Psoas muscle (tissue), 7 donors: ENCODE measurements at regions not wholly inside any gene's neighbourhood (a gene's known extent, or its start where the extent isn't known, plus 50 kb on each side); places are given as distances from the start of the nearest gene placed in this dataset.
"Not testable (repeated sequence)": the region's sequence is repeated elsewhere in the genome, so short reads cannot be mapped to it uniquely, and the experiment has no call there.

Source experiments
- ATAC-seq, 4 donors: fragments of 200-7000 bp; cut with Tn5 transposase; one replicate each; pipeline ENCODE4 v1.9.1; 2020; ENCODE audit warnings: moderate library complexity in 3 of 4, mild to moderate bottlenecking in 2 of 4
- DNase-seq, 2 donors: peaks; one replicate each; pipeline ENCODE4 v3.0.0-alpha.2; 2020
- H3K27ac ChIP-seq: fragments of 200-600 bp; one replicate; pipeline ENCODE4 v1.8.0; 2022
- H3K27me3 ChIP-seq, 3 donors: fragments of 200-600 bp in 1 of 3; one replicate each; pipeline versions ENCODE4 v1.6.1 to v1.8.0; 2013 to 2022; ENCODE audit warnings: low read length in 2 of 3, mild to moderate bottlenecking in 2 of 3, moderate library complexity in 1 of 3; ENCODE audit not compliant: insufficient read depth in 3 of 3
- H3K36me3 ChIP-seq, 2 donors: fragments of 200-600 bp in 1 of 2; one replicate each; pipeline versions ENCODE4 v1.6.1 to v1.8.0; 2013 to 2022; ENCODE audit warnings: low read depth in 1 of 2, mild to moderate bottlenecking in 1 of 2, moderate library complexity in 1 of 2; ENCODE audit not compliant: insufficient read depth in 1 of 2
- H3K4me1 ChIP-seq: fragments of 200-600 bp; one replicate; pipeline ENCODE4 v1.8.0; 2022
- H3K4me3 ChIP-seq: fragments of 200-600 bp; one replicate; pipeline ENCODE4 v1.8.0; 2022; ENCODE audit warnings: mild to moderate bottlenecking
- H3K9me3 ChIP-seq: fragments of 200-600 bp; one replicate; pipeline ENCODE4 v1.8.0; 2022
- CTCF ChIP-seq: fragments of 200-600 bp; IDR thresholded peaks from one replicate; pipeline ENCODE4 v1.8.0; 2022; ENCODE audit warnings: antibody characterized with exemption
- WGBS, 3 donors: extraction: QIAGEN DNeasy Blood & Tissue Kit; methylation state at CpG; one replicate each; pipeline versions ENCODE4 v1.1.6 to v1.1.7; 2013; 5-methylcytosine and 5-hydroxymethylcytosine counted together
- intact Hi-C, 2 donors: fragments of 100-400 bp; cut with DNase I; formaldehyde crosslinking; loops; one replicate each; pipeline versions ENCODE4 v1.11.0 to v1.14.2; 2022
- donor health status: healthy with polysubstance abuse.
- donor health status: DM: no; HTN: no; CAD: no; lungs with moderate emphysema.
- donor health status: Bipolar disorder and iron deficiency.
- donor health status: healthy.
- donor health status: DM: yes; HTN: yes; CAD: no.
- donor health status: DM: no; HTN: no; CAD: no.
- donor health status: DM: yes; HTN: yes; CAD: no.

- H3K9me3 ChIP-seq, H3K27me3 ChIP-seq, intact Hi-C loops, H3K27ac ChIP-seq, H3K4me3 ChIP-seq, ATAC-seq, DNase-seq, H3K4me1 ChIP-seq, H3K36me3 ChIP-seq: not testable (repeated sequence)
- WGBS, 3 donors, result 83 to 96% (median 85%) methylated on average over 1 to 2 of the region's 2 CpGs
Observed at GRCh38 chr1:273772-274171, 177.7 kb downstream of the OR4F29 start.

- H3K27me3 ChIP-seq, H3K36me3 ChIP-seq, intact Hi-C loops, H3K4me3 ChIP-seq, H3K4me1 ChIP-seq, H3K9me3 ChIP-seq, H3K27ac ChIP-seq, ATAC-seq: not testable (repeated sequence)
- 0 to 21% (median 14%) methylated on average over 3 to 5 of the region's 5 CpGs for WGBS, 3 donors
- DNase-seq, result peak; percentile 50 to 79
- TF ChIP-seq CTCF, result peak; percentile 60
Observed at GRCh38 chr1:267815-268214, 183.7 kb downstream of the OR4F29 start.
